ENCODE measurements at regions not wholly inside any gene's neighbourhood (a gene's known extent, or its start where the extent isn't known, plus 50 kb on each side); places are given as distances from the start of the nearest gene placed in this dataset.

DNA sequence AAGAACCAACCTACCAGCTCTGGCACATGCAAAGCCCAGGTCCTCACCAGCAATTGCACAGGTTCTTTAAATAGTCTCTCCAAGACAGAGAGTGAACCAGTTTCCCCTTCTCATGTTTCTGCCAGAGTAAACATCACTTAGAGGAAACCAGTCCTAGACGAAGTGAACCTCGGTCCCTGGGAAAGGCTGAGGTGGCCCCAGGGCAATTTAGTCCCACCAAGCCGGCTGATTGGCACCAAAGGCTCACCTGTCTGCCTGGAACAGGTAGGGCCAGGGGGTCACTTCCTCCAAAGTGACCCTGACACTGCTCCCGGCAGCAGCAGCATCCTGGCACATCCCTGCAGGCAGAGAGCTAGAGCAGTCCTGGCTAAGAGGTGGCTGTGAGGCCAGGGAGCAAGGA, 122.9 kb upstream of the ZNF507 start:
- in situ Hi-C loops (cut with MboI; ENCODE audit: low sequenced_read_pairs), result no loop called here

DNA sequence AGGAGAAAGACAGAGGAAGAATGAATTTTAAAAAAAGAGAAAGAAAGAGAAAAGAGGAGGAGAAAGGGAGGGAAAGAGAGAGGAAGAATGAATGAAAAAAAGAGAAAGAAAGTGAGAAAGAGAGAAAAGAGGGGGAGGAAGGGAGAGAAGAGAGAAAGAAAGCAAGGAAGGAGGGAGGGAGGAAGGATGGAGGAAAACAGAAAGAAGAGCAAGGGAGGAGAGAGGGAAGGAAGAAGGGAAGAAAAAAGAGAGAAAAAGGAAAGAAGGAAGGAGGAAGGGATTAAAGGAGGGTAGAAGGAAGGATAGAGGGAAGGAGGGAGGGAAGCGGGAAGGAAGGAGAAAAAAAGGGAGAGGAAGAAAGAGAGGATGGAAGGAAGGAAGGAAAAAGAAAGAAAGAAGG, 122.3 kb upstream of the ZNF507 start:
- in situ Hi-C loops (cut with MboI; ENCODE audit: low sequenced_read_pairs), result no loop called here

DNA sequence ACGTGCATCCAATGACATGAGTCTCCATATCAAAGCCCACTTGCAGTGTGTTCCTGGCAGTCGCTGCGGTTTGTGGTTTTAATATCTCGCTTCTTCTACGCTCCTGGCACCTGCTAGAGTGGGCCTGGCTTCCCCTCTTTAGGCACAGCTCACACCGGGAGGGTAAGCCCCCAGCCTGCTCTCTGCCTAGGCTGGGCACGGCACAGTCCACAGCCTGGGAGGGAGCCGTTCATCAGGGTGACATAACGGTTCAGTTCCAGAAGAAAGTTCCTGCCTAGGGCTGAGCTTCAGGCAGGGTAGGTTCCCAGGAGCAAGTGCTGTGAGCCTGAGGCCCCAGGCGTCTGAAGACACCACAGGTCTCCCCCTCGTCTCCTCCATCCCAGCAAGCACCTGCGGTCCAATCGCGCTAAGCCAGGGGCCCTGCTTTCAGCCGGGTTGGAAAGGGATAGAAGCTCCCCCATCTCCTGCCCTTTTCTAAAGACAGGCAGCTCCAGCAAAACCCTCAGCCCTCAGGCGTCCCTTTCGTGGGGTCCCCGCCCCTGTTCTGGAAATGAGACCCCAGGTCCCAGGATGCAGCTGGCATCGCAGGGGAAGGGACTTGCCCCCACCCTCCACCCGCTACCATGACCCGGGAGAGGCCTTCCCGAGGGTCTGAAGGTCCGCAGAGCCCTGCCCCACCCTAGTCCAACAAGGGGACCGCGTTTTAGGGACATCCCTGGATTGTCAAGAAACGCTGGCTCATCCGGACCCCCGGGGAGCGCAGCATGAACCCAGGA, 121.6 kb upstream of the ZNF507 start:
- in situ Hi-C loops (cut with MboI; ENCODE audit: low sequenced_read_pairs), result no loop called here

DNA sequence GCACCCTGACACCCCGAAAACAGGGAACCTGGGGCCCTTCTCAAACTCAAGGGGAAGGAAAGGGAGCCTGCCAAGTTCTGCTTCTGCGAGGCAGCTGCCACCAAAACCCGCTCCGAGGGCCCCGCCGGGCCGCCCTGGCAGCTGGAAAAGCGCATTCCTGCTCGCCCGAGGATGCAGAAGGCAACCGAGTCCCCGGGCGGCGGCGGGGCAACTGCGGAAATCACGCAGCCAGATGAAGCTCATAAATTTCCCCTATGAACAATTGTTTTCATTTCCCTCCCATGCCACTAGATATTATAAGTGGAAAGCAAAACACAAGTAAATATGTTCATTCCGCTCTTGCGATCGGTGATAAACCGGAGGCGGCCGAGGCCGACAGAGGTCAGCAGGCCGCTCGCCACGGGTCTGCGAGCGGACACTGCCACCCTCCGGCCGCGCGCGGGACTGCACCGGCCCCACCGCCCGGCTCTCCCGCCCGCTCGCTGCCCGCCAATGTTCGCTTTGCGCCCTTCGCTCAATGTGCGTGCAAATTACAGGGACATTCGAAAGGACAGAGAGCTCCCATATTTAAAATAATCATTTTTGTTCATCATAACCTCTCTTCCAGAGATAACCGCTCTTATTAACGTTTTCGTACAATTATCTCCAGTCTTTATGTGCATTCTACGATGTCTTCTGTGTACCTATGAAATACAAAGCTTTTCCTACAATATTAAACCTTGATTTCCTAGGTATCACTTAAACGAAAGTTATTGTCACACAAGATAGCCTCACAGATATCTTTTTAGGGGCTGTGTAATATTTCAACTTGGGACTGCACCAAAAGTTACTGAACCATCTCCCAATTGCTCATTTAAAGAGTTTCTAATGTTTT, 120.8 kb upstream of the ZNF507 start:
- in situ Hi-C loops (cut with MboI; ENCODE audit: low sequenced_read_pairs), result loop anchor here (25.0 kb wide), 1 partner anchor 1437 kb away; no protein-coding TSS in a partner anchor

DNA sequence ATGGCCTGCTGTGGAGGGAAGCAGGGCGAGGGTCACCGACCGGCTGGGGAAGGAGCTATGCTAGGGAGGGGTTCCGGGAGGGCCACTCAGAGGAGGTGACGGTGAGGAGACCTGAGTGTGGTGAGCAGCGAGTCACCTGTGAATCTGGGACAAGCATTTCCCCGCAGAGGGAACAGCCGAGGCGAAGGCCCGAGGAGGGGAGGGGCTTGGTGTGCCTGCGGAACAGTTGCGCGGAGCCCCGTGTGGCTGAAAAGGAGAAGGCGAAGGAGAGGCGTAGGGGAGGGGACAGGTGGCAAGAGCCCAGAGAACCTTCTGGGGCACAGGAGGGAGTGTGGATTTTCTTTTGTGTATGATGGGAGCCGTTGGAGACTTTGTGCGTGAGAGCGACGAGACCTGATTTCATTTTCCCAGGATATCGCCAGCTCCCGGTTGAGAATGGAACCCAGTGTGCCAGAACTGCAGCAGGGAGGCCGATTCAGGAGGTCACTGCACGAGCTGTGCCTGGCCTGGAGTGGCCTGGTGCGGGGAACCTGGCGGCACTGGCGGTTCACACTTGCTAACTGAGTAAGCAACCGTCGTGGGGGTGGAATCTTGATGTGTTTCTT, 117.7 kb upstream of the ZNF507 start:
- in situ Hi-C loops (cut with MboI; ENCODE audit: low sequenced_read_pairs), result loop anchor here (25.0 kb wide), 1 partner anchor 1440 kb away; no protein-coding TSS in a partner anchor

DNA sequence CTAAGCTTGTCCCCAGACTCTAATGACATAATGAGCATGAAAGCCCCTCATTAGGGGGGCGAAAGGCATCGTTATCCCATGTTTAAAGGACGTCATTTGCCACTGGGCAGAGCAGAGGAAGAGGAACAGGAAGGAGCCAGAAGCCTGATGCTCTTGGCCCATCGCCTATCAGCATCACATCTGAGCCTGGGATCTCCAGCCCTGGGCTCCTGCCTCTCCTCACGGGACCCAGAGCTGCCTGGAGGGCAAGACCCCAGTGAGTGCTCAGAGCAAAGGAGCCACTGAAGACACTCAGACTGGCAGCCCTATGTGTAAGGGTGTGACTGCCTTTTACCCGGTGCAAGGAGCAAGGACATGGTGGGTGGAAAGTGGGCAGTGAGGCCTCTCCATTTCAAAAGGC, 115.0 kb upstream of the ZNF507 start:
- in situ Hi-C loops (cut with MboI; ENCODE audit: low sequenced_read_pairs), result loop anchor here (25.0 kb wide), 1 partner anchor 1443 kb away; no protein-coding TSS in a partner anchor

DNA sequence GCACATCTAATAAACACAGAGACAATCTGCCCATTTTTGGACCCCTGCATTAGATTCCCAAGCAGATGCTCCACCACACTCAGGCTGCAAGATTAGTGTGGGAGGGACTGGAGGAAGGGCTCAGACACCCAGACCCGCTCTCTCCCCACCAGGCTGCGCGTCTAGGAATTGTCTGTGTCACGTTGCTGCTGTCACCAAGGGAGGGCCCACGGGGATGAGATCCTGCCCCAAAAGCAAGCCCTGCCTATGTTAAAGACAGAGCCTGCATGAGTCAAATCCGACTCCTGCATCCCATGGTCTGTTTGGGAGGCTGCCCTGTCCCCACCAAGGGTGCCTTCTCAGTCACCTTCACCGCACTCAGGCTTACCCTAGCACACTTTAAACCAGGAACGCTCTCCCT, 114.4 kb upstream of the ZNF507 start:
- in situ Hi-C loops (cut with MboI; ENCODE audit: low sequenced_read_pairs), result loop anchor here (25.0 kb wide), 1 partner anchor 1444 kb away; no protein-coding TSS in a partner anchor

DNA sequence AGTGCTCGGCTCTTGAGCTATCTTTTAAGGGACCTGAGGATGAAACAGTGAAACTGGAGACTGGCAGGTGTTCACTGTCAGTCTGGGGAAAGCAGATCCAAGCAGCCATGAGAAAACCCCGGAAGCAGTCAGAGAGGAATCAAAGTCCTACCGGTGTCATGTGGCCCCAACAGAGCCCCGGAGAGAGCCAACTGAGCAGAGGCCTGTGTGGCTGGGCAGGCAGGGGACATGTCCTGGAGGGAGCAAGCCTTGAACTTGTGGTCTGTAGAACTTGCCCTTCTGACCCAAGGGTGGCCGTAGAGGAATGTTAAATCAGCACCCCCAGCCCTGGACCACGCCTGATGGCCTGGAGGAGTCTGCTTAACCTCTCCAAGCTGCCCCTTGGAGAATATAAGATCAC, 113.7 kb upstream of the ZNF507 start:
- in situ Hi-C loops (cut with MboI; ENCODE audit: low sequenced_read_pairs), result loop anchor here (25.0 kb wide), 1 partner anchor 1444 kb away; no protein-coding TSS in a partner anchor

DNA sequence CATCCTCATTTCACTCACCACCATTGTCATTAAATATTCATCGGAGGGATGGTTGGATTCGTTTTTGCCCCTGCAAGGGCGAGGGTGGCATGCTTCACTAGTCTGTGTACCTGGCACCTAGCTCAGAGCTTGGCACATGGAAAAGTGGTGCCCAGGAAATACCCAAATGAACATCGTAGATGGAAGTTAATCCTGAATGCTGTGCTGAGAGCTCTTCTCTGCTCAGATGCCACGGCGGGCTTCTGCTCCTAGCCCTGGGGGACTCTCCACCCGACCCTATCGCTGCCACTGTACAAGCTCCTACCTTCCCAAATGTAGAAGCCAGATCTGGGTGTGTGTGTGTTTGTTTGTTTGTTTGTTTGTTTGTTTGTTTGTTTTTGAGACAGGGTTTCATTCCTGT, 113.0 kb upstream of the ZNF507 start:
- in situ Hi-C loops (cut with MboI; ENCODE audit: low sequenced_read_pairs), result loop anchor here (25.0 kb wide), 1 partner anchor 1445 kb away; no protein-coding TSS in a partner anchor

DNA sequence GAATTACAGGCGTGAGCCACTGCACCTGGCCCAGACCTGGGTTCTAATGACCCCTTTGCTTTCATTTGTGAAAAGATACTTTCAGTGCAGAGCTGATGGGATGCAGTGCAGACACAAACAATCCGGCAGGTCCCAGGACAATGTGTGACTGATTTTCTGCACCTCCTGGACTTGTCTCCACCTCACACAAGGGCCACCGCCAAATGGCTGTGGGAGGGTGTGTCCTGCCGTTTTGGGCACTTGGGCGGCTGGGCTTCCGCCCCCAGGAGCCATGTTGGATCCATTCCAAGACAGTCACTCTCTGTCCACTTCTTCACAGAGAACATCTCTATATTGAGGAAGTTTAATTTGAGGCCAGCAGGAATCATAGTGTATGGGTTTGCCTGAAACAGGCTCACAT, 112.3 kb upstream of the ZNF507 start:
- in situ Hi-C loops (cut with MboI; ENCODE audit: low sequenced_read_pairs), result loop anchor here (25.0 kb wide), 1 partner anchor 1446 kb away; no protein-coding TSS in a partner anchor

DNA sequence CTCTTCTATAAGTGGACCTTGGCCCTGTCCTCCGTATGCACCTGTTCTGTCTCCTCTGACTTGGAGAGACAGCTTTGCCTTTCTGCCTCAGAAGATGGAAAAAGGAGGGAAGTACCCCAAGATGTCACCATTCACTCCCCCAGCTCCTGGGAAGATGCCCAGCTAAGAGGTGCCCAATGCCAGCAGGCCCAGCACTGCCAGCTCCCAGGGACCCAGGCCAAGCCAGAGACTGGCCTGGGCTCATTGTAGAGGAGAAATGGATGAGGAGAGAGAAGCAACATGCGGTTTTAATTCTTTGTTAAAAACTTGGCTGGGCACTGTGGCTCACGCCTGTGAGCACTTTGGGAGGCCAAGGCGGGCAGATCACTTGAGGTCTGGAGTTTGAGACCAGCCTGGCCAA, 111.5 kb upstream of the ZNF507 start:
- in situ Hi-C loops (cut with MboI; ENCODE audit: low sequenced_read_pairs), result loop anchor here (25.0 kb wide), 1 partner anchor 1447 kb away; no protein-coding TSS in a partner anchor

DNA sequence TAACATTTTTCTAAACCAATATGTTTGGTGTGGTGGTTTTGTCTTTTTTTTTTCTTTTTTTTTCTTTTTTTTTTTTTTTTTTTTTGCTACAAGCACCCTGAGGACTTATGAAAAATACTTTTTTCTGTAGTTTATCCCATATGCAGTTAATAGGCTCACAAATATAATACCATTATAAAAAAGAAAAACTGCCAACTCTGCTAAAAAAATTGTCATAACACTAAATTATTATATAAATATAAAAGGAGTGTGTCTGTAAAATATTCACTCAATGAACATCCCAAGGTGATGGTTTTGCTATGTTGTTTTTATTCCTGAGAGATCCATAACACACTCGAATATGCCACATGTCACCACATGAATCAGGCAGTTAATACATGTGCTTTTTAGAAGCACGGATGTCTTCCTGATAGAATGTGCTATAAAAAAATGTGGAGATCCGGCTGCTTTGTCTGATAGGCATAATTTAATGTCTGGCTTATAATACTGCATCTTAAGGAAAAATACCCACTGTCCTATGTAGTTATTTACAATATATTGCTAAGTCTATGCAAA, 110.7 kb upstream of the ZNF507 start:
- in situ Hi-C loops (cut with MboI; ENCODE audit: low sequenced_read_pairs), result loop anchor here (25.0 kb wide), 1 partner anchor 1447 kb away; no protein-coding TSS in a partner anchor

DNA sequence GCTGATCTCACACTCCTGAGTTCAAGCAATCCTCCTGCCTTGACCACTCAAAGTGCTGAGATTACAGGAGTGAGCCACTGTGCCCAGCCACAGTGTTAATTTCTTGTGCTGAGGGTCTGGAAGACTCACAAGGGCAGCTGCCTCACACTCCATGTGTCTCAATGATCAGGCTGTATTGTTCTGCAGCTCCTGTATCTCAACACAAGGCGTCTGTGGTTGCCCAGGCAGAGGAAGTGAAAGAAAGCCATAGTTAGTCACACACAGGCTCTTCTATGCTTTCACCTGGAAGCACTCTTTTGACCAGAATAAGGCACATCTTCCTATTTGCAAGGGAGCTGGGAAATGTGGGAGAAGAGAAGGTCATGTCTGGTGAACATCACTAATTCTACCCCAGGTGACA, 107.3 kb upstream of the ZNF507 start:
- in situ Hi-C loops (cut with MboI; ENCODE audit: low sequenced_read_pairs), result loop anchor here (25.0 kb wide), 1 partner anchor 1451 kb away; no protein-coding TSS in a partner anchor

DNA sequence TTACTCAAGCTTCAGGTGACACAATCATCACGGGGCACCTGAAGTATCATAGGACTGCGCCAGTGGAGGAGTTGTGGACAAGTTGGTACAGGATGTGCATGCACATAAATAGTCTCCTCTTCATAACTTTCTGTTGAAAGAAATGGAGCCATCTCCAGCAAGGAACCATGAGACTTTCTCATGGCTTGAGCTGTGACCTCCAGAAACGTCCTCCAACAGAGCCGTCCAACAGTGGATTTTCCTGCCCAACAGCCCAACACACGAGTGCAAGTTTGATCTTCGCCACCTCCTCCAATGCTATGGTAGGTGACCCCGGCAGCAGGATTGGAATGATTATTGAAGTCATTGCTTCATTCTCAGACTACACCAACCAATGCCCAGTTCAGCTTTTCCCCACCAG, 105.1 kb upstream of the ZNF507 start:
- in situ Hi-C loops (cut with MboI; ENCODE audit: low sequenced_read_pairs), result loop anchor here (25.0 kb wide), 1 partner anchor 1453 kb away; no protein-coding TSS in a partner anchor

DNA sequence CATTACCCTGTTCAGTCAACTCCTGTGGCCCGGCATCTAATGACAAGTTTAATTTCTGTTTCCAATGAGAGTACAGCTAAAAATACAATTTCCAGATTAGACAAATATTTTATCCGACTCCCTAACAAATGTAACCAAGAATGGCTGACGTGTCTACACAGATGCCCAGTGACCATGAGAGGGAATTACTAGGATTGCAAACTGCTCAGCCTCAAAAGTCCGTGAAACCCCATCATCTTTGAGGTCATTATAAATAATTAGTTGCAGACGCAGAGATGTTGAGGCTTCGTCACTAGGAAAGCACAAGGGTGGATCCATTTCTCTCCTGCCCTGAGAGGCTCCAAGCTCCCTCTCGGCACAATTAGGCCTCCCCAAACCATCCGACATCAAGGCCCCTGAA, 104.1 kb upstream of the ZNF507 start:
- in situ Hi-C loops (cut with MboI; ENCODE audit: low sequenced_read_pairs), result loop anchor here (25.0 kb wide), 1 partner anchor 1454 kb away; no protein-coding TSS in a partner anchor

DNA sequence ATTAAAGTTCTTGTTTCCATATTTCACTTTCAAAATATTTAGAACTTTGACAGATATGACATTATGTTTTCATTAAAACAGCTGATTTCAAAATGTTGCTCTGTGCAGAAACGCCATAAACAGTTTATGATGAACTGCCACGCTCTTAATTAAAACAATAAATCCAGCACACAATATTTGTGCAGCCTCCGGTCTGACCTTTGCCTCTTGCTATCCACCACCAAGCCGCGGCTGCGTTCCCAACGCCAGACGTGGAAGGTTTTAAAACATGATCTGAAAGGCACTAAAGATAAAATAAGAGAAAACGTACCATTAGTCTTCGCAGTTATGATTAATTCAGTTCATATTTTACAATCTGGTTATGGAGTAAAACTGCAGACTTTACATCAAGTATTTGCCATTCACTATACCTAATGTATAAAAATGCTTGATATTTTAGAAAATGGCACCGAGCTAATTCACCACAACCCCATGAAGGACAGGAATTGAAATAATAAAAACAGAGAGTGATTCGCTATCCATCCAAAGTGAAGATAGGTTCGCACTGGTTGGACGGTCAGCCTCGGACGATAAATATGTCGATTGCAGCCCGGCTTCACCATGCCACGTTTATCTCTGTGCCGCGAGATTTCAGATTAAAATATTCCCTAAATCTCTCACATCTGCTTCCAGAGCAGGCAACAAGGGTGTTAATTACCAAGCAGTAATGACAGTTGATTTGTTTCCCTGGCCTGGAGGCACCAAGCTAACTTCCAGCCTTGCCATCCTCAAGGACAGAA, 103.3 kb upstream of the ZNF507 start:
- in situ Hi-C loops (cut with MboI; ENCODE audit: low sequenced_read_pairs), result loop anchor here (25.0 kb wide), 1 partner anchor 1455 kb away; no protein-coding TSS in a partner anchor

DNA sequence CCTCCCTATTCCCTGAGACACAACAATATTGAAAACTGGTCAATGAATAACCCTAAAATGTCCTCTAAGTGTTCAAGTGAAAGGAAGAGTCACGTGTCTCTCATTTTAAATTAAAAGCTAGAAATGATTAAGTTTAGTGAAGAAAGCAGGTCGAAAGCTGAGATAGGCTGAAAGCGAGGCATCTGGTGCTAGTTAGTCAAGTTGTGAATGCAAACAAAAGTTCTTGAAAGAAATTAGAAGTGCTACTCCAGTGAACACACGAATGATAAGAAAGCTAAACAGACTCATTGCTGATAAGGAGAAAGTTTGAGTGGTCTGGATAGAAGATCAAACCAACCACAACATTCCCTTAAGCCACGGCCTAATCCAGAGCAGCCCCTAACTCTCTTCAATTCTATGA, 99.4 kb upstream of the ZNF507 start:
- in situ Hi-C loops (cut with MboI; ENCODE audit: low sequenced_read_pairs), result loop anchor here (25.0 kb wide), 1 partner anchor 1459 kb away; no protein-coding TSS in a partner anchor

DNA sequence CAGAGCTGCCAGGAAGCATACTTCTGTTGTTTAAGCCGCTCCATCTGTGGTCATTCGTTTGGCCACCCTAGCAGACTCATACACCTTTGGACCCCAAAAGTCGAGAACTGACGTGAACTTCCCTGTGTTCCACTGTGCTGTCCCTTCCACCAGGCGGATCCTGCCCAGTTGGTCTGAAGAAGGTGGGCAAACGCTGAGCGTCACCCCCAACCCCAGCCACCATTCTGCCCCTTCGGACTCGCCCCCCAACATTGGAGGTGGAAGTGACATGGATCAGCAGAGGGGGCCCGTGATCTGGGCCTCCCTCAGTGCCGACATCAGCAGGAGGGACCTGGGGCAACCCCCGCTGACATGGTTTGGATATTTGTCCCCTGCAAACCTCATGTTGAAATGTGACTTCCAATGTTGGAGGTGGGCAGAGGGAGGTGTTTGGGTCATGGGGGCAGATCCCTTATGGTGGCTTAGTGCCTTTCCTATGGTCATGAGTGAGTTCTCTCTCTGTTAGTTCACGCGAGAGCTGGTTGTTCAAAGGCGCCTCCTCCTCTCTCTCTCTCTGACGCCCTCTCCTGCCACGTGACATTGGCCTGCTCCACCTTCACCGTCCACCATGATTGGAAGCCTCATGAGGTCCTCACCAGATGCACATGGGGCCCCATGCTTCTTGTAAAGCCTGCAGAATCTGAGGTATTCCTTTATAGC, 93.6 kb upstream of the ZNF507 start:
- in situ Hi-C loops (cut with MboI; ENCODE audit: low sequenced_read_pairs), result no loop called here

DNA sequence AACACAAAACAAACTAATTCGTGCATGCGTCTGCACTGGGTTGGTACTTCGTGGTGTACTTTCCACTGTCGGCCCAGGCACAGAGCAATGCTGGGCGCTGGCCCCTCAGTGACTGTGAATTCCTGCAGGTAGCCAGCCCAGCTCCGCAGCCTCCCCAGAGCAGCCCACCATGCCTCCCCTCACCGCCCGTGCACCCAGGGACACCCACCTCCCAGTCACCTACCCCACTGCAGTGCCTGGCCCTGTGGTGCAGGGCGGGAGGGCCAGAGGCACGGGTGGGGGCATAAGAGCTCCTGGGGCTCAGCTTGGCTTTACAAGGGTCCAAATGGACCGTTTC, 93.1 kb upstream of the ZNF507 start:
- in situ Hi-C loops (cut with MboI; ENCODE audit: low sequenced_read_pairs), result no loop called here
